Erythroblast (primary cell): ENCODE measurements at regions not wholly inside any gene's neighbourhood (a gene's known extent, or its start where the extent isn't known, plus 50 kb on each side); places are given as distances from the start of the nearest gene placed in this dataset.

ENCODE experiments used
- GATA1 ChIP-seq: IDR thresholded peaks from 2 replicates; pipeline ENCODE4 v1.6.1; 2011; ENCODE audit warnings: low read depth, mild to moderate bottlenecking, control low read depth, low read length, moderate library complexity
- POLR2A ChIP-seq: IDR thresholded peaks from 2 replicates; pipeline ENCODE4 v1.6.1; 2011; ENCODE audit warnings: mild to moderate bottlenecking, low read length

DNA sequence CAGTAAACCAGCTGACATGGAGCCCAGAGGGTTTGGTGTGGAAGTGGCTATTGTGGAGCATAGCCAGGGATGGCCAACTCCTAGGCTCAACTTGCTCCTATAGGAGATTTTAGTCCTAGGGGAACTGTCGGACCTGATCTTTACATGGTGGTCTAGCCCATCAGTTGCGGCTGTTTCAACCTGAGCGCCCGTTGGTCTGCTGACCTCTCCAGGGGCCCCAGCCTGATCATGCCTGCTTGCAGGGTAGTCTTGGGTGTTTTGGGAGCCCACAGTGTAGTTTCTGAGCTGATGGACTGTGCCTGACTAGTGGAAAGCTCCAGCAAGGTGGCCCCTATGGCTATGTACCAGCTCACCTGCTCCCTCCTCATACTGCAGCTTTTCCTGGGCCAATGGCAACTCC is 597.0 kb downstream of the IQCM start:
- TF ChIP-seq POLR2A (no peak), GATA1 (no peak)
